Naive B cell (primary cell): ENCODE measurements at regions not wholly inside any gene's neighbourhood (a gene's known extent, or its start where the extent isn't known, plus 50 kb on each side); places are given as distances from the start of the nearest gene placed in this dataset.

Experiments
- ATAC-seq, 2 donors: fragments of 150-1000 bp; cut with Tn5 transposase; 2 replicates each; pipeline ENCODE4 v1.10.0; 2021; ENCODE audit warnings: low read depth in 2 of 2, mild to moderate bottlenecking in 2 of 2, moderate library complexity in 2 of 2
- DNase-seq: peaks from one replicate; pipeline ENCODE4 v3.0.0; 2022
- H3K27ac Mint-ChIP-seq, 6 donors: one replicate each; pipeline ENCODE4 v1.8.0; 2020 to 2022; ENCODE audit warnings: mild to moderate bottlenecking in 6 of 6, mixed read lengths in 6 of 6, moderate library complexity in 5 of 6, inconsistent platforms in 2 of 6
- H3K27me3 Mint-ChIP-seq, 3 donors: one replicate each; pipeline ENCODE4 v1.8.0; 2021 to 2022; ENCODE audit warnings: mixed read lengths in 3 of 3, mild to moderate bottlenecking in 1 of 3
- H3K36me3 Mint-ChIP-seq, 2 donors: one replicate each; pipeline ENCODE4 v1.8.0; 2020 to 2022; ENCODE audit warnings: mixed read lengths in 2 of 2, inconsistent platforms in 1 of 2, mild to moderate bottlenecking in 1 of 2
- H3K4me1 Mint-ChIP-seq, 3 donors: one replicate each; pipeline ENCODE4 v1.8.0; 2020 to 2022; ENCODE audit warnings: mixed read lengths in 3 of 3, inconsistent platforms in 1 of 3, mild to moderate bottlenecking in 1 of 3, moderate library complexity in 1 of 3
- H3K4me3 Mint-ChIP-seq, 8 donors: one replicate each; pipeline ENCODE4 v1.8.0; 2020 to 2022; ENCODE audit warnings: mild to moderate bottlenecking in 8 of 8, mixed read lengths in 8 of 8, moderate library complexity in 8 of 8, inconsistent platforms in 2 of 8
- H3K9me3 Mint-ChIP-seq, 7 donors: one replicate each; pipeline ENCODE4 v1.8.0; 2020 to 2022; ENCODE audit warnings: mixed read lengths in 7 of 7, mild to moderate bottlenecking in 5 of 7, inconsistent platforms in 2 of 7, moderate library complexity in 1 of 7

DNA sequence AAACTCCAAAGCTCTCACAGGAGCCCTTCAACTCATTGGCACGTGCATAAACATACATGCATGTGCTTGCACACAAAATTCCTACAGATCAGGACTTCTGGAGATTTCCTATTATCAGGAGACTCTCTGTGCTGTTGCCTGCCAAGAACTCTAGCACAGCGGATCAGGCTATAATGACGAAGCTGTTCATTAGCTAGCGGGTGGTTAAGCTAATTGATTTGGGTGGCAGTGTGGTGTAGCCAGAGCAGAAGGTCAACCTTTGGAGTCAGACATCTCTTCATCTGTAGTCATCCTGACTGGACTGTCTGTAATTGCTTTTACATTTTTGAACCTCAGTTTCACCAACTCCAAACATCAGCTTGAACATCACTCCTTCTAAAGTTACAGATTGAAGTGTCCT, 69.0 kb downstream of the KIF2B start:
- Mint-ChIP-seq H3K4me1 (no peaks in the 10 kb centered on the region), H3K36me3 (no peaks in the 10 kb centered on the region), H3K27ac (no peak overlapping the region), H3K9me3 (peaks cover 4 to 19% (median 6%) of the 10 kb centered on the region in 7 donors), H3K4me3 (no peak overlapping the region), H3K27me3 (no peaks in the 10 kb centered on the region)
- DNase-seq (no peak), ATAC-seq (no peak)

DNA sequence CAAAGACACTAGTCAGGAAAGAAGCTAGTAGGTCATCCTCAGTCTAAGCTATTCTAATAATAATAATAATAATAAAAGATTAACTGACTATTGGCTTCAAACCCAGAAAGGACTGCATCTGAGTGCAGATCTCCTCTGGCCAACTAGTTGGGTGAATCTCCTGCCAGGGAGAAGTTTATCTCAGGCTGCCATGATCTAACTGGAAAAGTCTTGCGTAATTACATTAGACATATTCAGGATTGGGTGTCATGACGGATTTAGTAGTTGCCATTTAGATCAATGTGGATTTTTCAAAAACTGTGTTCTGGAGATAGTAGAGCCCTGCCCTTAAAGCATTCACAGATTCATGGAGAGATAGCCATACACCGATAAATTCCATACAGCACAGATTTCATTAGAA, 69.5 kb downstream of the KIF2B start:
- H3K27me3 Mint-ChIP-seq, result no peaks in the 10 kb centered on the region
- H3K9me3 Mint-ChIP-seq, result peaks cover 4 to 15% (median 6%) of the 10 kb centered on the region in 7 donors
- no peak overlapping the region for H3K4me3 Mint-ChIP-seq
- H3K36me3 Mint-ChIP-seq, result no peaks in the 10 kb centered on the region
- no peaks in the 10 kb centered on the region for H3K4me1 Mint-ChIP-seq
- DNase-seq (no peak), ATAC-seq (no peak)
- H3K27ac Mint-ChIP-seq, result no peak overlapping the region

DNA sequence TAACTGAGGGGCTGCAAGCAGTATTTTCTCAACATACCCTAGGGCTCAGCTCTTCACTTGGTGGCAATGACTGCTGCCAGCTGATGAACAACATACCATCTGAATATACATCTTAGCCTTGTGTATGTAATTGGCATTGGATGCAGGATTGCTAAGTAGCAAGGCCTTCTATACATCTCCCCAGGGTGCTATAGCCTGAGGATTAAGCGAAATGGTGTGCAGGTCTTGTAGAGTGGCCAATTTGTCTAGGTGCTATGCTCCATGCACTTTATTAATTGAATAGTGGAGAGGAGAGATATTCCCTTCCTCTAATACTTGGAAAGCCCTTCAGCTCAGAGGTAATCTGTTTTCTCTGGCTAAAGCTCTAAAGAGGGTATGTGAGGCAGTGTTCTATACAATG, 71.9 kb downstream of the KIF2B start:
- Mint-ChIP-seq H3K36me3 (no peaks in the 10 kb centered on the region), H3K4me3 (no peak overlapping the region), H3K4me1 (no peaks in the 10 kb centered on the region), H3K27ac (no peak overlapping the region), H3K27me3 (no peaks in the 10 kb centered on the region), H3K9me3 (peaks cover 2 to 7% (median 3%) of the 10 kb centered on the region in 7 donors)
- no peak for ATAC-seq
- no peak for DNase-seq

DNA sequence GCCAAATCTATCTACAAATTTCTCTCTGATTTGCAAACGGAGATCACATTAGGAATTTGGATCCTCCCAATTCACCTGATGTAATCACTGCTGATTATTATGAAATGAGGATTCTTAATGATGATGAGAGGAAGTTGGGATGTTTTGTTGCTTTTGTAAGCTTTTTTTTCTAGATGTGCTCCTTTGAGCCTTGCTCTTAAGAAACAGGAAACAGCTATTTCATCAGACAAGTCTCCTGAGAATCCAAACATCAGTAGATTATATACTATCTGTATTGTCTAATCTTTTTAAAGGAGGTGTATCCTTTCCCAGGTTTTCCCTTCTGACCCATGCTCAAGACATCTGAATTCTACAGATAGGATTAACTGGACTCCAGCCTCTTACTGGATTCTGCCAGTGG, 73.3 kb downstream of the KIF2B start:
- DNase-seq (no peak), ATAC-seq (no peak)
- Mint-ChIP-seq H3K4me1 (no peaks in the 10 kb centered on the region), H3K9me3 (peaks cover 2 to 12% (median 7%) of the 10 kb centered on the region in 7 donors), H3K4me3 (no peak overlapping the region), H3K27ac (no peak overlapping the region), H3K27me3 (no peaks in the 10 kb centered on the region), H3K36me3 (no peaks in the 10 kb centered on the region)

DNA sequence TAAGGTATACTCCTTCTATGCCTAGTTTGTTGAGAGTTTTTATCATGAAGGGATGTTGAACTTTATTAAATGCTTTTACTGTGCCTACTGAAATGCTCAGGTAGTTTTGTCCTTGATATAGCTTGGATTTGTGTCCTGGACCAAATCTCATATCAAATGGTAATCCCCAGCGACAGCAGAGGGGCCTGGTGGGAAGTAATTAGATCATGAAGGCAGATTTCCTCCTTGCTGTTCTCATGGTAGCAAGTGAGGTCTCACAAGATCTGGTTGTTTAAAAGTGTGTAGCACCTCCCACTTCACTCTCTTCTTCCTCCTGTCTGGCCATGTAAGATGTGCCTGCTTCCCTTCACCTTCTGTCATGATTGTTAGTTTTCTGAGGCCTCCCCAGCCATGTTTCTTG, 78.2 kb downstream of the KIF2B start:
- DNase-seq (no peak), ATAC-seq (no peak)
- H3K27me3 Mint-ChIP-seq, result no peaks in the 10 kb centered on the region
- no peaks in the 10 kb centered on the region for H3K4me1 Mint-ChIP-seq
- H3K27ac Mint-ChIP-seq, result no peak overlapping the region
- peaks cover 2 to 31% (median 10%) of the 10 kb centered on the region in 7 donors for H3K9me3 Mint-ChIP-seq
- H3K36me3 Mint-ChIP-seq, result no peaks in the 10 kb centered on the region
- H3K4me3 Mint-ChIP-seq, result peak overlapping the region in 1 of 8 donors; percentile 35

DNA sequence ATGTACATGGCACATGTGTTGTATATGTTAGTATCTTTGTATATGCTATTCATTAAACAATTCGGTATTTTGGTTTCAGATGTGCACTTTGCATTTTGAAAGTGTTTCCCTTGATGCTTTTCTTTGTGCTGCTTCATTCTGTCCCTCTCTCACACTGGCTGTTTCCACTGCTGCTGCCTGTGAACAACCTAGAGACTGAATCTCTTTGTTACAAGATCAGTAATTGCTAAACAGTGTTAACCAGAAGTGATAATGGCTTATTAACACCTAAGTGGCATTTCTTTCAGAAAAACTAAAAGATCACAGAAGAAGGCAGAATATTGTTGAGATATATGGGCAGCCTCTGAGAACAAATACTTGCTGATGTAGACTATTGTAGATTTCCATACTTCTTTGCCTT, 84.7 kb downstream of the KIF2B start:
- Mint-ChIP-seq H3K4me1 (no peaks in the 10 kb centered on the region), H3K27me3 (no peaks in the 10 kb centered on the region), H3K27ac (no peak overlapping the region), H3K36me3 (no peaks in the 10 kb centered on the region), H3K4me3 (no peak overlapping the region), H3K9me3 (peaks cover 3 to 15% (median 5%) of the 10 kb centered on the region in 7 donors)
- no peak for ATAC-seq
- no peak for DNase-seq

DNA sequence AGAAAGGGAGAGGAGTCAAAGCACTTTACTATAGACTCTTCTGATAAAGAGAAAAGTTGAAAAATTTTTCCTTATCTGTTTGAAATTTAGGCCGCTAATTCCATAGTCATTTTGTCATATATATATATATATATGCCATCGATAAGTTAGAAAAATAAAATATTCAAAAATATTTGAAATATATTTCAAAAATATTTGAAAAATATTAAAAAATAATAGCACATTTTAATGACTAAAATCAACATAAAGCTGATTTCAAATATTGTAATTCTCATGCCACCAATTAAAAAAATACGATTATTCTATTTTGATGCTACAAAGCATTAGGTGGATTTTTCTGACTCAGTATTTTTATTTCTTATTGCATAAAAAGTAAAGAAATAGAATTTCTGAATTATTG, 87.1 kb downstream of the KIF2B start:
- Mint-ChIP-seq H3K4me1 (no peaks in the 10 kb centered on the region), H3K27ac (no peak overlapping the region), H3K4me3 (no peak overlapping the region), H3K27me3 (no peaks in the 10 kb centered on the region), H3K9me3 (peaks cover 2 to 16% (median 5%) of the 10 kb centered on the region in 7 donors), H3K36me3 (no peaks in the 10 kb centered on the region)
- DNase-seq (no peak), ATAC-seq (no peak)

DNA sequence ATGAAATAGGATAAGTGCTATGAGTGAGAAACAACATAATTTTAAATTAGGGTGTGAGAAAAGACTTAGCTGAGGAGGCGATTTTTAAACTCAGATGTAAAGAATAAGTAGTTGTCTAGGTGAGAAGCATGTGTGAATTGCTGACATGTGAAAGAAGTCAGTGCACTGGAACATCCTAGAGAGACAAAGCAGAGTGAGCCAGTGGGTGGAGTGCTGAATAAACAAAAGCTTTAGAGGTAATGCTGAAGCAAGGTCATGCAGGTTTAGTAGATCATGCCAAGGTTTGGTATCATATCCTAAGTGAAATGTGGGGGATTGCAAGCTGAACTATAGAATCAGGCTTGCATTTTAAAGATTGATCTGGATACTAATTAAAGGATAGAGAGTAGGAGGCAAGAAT, 89.4 kb downstream of the KIF2B start:
- no peaks in the 10 kb centered on the region for H3K4me1 Mint-ChIP-seq
- DNase-seq, result no peak
- H3K36me3 Mint-ChIP-seq, result no peaks in the 10 kb centered on the region
- no peak overlapping the region for H3K4me3 Mint-ChIP-seq
- H3K27me3 Mint-ChIP-seq, result no peaks in the 10 kb centered on the region
- no peak overlapping the region for H3K27ac Mint-ChIP-seq
- no peak for ATAC-seq
- H3K9me3 Mint-ChIP-seq, result peaks cover 2 to 12% (median 5%) of the 10 kb centered on the region in 7 donors

DNA sequence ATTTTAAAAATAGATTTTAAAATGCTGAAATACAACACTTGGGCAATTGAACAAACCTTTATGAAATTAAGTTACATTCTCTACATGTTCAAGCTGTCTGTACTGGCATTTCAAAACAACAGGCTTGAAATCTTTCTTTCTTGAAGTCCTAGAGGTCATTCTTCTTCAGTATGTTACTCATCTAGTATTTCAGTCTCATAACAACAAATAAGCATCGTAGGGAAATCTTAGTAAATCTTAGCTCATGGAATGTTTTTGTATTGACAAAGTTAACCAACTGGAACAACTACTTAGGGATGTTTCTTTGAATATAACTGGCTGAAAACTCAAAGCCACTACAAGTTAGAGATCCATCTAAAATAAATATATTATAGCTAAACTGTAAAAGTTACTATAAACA, 96.6 kb downstream of the KIF2B start:
- H3K4me1 Mint-ChIP-seq, result no peaks in the 10 kb centered on the region
- ATAC-seq, result no peak
- DNase-seq, result no peak
- H3K4me3 Mint-ChIP-seq, result no peak overlapping the region
- peaks cover 0 to 4% (median 3%) of the 10 kb centered on the region in 7 donors for H3K9me3 Mint-ChIP-seq
- no peak overlapping the region for H3K27ac Mint-ChIP-seq
- no peaks in the 10 kb centered on the region for H3K36me3 Mint-ChIP-seq
- H3K27me3 Mint-ChIP-seq, result no peaks in the 10 kb centered on the region

DNA sequence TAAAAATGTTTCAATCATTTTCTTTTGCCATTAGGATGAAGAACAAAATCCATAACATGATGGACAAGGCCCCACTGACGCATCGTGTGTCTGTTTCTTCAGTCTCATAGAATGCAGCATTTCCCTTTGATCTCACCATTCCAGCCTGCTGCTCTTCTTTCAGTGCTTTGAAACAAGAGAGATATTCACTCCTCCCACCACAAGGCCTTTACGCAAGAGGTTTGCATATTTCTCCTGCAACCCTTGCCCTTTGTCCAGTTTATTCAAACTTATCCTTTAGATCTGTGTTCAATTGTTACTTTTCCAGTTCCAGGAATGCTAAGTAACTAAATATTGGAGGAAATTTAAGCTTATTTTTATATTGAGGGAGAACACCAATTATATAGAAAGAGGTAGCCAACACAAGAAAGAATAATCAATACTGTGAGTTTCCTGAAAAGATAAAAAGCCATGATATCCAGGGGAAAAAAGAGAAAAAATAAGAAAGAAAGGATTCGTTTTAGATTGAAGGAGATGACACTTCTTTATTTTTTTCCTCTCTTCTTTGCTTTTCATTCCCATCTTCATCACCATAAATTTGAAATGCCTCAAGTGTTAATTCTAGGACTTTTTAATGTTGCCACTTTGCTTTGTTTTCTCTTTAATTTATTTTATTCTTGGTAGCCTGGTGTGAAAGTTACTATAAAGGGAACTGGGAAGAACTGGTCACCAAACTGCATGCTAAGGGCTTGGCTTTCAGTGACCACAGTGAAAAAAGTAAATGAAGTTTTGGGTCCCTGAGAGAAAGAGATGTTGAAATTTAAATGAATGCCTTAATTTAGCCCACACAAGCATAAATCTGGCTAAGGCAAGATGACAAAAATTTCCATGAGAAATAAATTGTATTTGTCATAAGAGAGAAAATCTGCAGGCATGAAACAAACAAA, 102.1 kb downstream of the KIF2B start:
- no peaks in the 10 kb centered on the region for H3K36me3 Mint-ChIP-seq
- H3K9me3 Mint-ChIP-seq, result peaks cover 0 to 14% (median 2%) of the 10 kb centered on the region in 7 donors
- no peak overlapping the region for H3K27ac Mint-ChIP-seq
- ATAC-seq (no peak), DNase-seq (no peak)
- H3K4me3 Mint-ChIP-seq, result no peak overlapping the region
- no peaks in the 10 kb centered on the region for H3K27me3 Mint-ChIP-seq
- H3K4me1 Mint-ChIP-seq, result no peaks in the 10 kb centered on the region

DNA sequence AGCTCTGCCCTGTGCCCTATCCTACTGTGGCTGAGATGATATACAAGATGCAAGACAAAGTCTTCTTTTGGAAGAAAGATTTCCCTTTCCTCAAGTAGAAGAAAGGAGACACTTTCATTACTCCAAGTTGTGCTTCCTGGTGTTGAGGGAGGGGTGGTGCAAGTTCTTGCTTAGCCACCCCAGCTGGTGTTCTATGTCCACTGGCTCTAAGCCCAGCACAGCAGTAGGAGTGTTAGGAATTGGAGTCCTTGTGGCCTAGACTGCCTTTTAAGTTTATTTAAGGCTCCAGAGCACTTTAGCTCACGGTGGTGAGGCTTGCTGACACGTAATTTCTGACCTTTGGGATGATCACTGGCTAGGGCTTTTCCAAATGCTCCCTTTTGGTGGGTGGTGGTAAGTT, 109.7 kb downstream of the KIF2B start:
- H3K9me3 Mint-ChIP-seq, result peaks cover 0 to 12% (median 6%) of the 10 kb centered on the region in 7 donors
- no peak overlapping the region for H3K4me3 Mint-ChIP-seq
- DNase-seq (no peak), ATAC-seq (no peak)
- H3K4me1 Mint-ChIP-seq, result no peaks in the 10 kb centered on the region
- H3K36me3 Mint-ChIP-seq, result no peaks in the 10 kb centered on the region
- H3K27me3 Mint-ChIP-seq, result no peaks in the 10 kb centered on the region
- no peak overlapping the region for H3K27ac Mint-ChIP-seq

DNA sequence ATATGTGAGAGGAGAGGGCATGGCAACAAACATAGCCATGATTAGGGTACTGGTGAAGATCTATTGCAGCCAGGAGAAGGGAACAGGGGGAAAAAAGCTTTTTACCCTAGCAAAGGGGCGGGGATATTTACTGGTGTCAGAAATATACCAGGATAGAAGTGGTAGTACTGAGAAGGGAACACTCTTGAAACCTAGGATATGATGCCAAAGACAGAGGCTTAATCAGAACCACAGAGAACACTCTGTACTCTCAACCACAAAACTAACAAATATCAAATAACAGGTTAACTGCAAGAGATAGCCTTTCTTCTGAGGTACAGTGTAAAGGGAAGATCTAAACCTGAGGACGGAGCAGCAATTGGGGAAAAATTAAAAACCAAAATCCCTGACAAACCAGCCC, 112.2 kb downstream of the KIF2B start:
- Mint-ChIP-seq H3K27me3 (no peaks in the 10 kb centered on the region), H3K36me3 (no peaks in the 10 kb centered on the region), H3K9me3 (peaks cover 0 to 9% (median 3%) of the 10 kb centered on the region in 7 donors), H3K4me1 (no peaks in the 10 kb centered on the region), H3K4me3 (no peak overlapping the region), H3K27ac (no peak overlapping the region)
- ATAC-seq (no peak), DNase-seq (no peak)

DNA sequence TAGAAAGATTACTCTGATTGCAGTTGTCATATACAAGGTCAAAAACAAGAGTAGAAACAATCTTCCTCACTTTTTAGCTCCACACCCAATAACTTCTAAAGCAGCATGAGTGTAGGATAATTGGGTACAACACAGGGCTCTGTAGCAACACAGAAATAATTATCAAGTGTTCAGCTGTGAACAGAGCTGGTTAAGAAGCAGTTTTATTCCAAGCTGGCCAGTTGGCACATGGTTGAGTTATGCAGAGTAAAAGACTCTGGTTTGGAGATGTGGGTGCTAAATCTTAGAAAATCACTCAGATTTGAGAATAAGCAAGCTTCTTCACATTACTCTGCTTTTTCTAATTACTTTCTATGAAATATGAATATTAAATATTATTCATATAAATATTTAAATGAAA, 118.5 kb downstream of the KIF2B start:
- Mint-ChIP-seq H3K27ac (no peak overlapping the region), H3K4me1 (no peaks in the 10 kb centered on the region), H3K36me3 (no peaks in the 10 kb centered on the region), H3K9me3 (peaks cover 0 to 10% (median 4%) of the 10 kb centered on the region in 7 donors), H3K27me3 (no peaks in the 10 kb centered on the region), H3K4me3 (no peak overlapping the region)
- ATAC-seq, result no peak
- no peak for DNase-seq

DNA sequence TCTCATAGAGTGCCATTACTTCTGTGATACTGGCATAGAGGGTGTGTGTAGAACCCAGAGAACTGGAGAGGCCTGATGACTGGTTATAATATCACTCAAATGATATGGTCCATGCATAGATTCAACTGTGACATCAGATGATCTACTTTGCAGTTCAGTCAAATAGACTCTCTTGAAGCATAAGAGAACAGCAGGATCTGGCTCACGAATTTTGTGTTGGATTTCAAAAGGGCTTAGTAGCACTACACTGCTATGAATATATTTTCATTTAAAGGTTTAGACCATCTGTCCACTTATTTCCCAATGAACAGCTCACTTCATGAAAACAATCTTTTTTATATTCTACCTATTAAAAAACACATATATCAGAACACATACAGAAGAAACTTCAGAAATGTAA, 119.7 kb downstream of the KIF2B start:
- DNase-seq (no peak), ATAC-seq (no peak)
- Mint-ChIP-seq H3K27me3 (no peaks in the 10 kb centered on the region), H3K36me3 (no peaks in the 10 kb centered on the region), H3K9me3 (peaks cover 0 to 10% (median 4%) of the 10 kb centered on the region in 7 donors), H3K4me1 (no peaks in the 10 kb centered on the region), H3K27ac (no peak overlapping the region), H3K4me3 (no peak overlapping the region)
